Activated naive CD4-positive, alpha-beta T cell treated with Interleukin-2 at 50 U/mL for 16 hours (primary cell): ENCODE measurements at regions not wholly inside any gene's neighbourhood (a gene's known extent, or its start where the extent isn't known, plus 50 kb on each side); places are given as distances from the start of the nearest gene placed in this dataset.
A peak's percentile ranks its signal among the peaks of the same experiment; 100 is the strongest.

Source experiments
- DNase-seq: peaks from one replicate; pipeline ENCODE4 v3.0.0-alpha.2; 2020

- DNase-seq: no peak
These were observed 88.8 kb upstream of the SEPTIN5 start for GRCh38 chr22:19625331-19626041.

- no peak for DNase-seq
These were observed 88.2 kb upstream of the SEPTIN5 start for GRCh38 chr22:19626042-19626587.

- no peak for DNase-seq
These were observed 87.6 kb upstream of the SEPTIN5 start for GRCh38 chr22:19626666-19627065.

GRCh38 chr22:19628038-19628776 lies 86.1 kb upstream of the SEPTIN5 start:
- DNase-seq: no peak

GRCh38 chr22:19629331-19629719 lies 85.0 kb upstream of the SEPTIN5 start:
- DNase-seq: no peak

- peak; percentile 85 for DNase-seq
These were observed 84.4 kb upstream of the SEPTIN5 start for GRCh38 chr22:19629720-19630419.

GRCh38 chr22:19630614-19631013 lies 83.7 kb upstream of the SEPTIN5 start:
- no peak for DNase-seq

GRCh38 chr22:19631899-19632667 lies 82.2 kb upstream of the SEPTIN5 start:
- no peak for DNase-seq

GRCh38 chr22:19632668-19633148 lies 81.6 kb upstream of the SEPTIN5 start:
- DNase-seq: no peak

GRCh38 chr22:19634226-19634975 lies 79.9 kb upstream of the SEPTIN5 start:
- no peak for DNase-seq

GRCh38 chr22:19635644-19636043 lies 78.7 kb upstream of the SEPTIN5 start:
- no peak for DNase-seq

GRCh38 chr22:19636696-19637407 lies 77.5 kb upstream of the SEPTIN5 start:
- DNase-seq: no peak

- no peak for DNase-seq
These were observed 76.7 kb upstream of the SEPTIN5 start for GRCh38 chr22:19637408-19638281.

GRCh38 chr22:19638282-19639015 lies 75.9 kb upstream of the SEPTIN5 start:
- DNase-seq: no peak

- no peak for DNase-seq
These were observed 74.6 kb upstream of the SEPTIN5 start for GRCh38 chr22:19639610-19640135.

- DNase-seq: no peak
These were observed 74.0 kb upstream of the SEPTIN5 start for GRCh38 chr22:19640306-19640705.

- no peak for DNase-seq
These were observed 72.9 kb upstream of the SEPTIN5 start for GRCh38 chr22:19641254-19641982.

- DNase-seq: no peak
These were observed 72.3 kb upstream of the SEPTIN5 start for GRCh38 chr22:19641983-19642451.
